ENCODE measurements at regions not wholly inside any gene's neighbourhood (a gene's known extent, or its start where the extent isn't known, plus 50 kb on each side); places are given as distances from the start of the nearest gene placed in this dataset.
A peak's percentile ranks its signal among the peaks of the same experiment; 100 is the strongest.

DNA sequence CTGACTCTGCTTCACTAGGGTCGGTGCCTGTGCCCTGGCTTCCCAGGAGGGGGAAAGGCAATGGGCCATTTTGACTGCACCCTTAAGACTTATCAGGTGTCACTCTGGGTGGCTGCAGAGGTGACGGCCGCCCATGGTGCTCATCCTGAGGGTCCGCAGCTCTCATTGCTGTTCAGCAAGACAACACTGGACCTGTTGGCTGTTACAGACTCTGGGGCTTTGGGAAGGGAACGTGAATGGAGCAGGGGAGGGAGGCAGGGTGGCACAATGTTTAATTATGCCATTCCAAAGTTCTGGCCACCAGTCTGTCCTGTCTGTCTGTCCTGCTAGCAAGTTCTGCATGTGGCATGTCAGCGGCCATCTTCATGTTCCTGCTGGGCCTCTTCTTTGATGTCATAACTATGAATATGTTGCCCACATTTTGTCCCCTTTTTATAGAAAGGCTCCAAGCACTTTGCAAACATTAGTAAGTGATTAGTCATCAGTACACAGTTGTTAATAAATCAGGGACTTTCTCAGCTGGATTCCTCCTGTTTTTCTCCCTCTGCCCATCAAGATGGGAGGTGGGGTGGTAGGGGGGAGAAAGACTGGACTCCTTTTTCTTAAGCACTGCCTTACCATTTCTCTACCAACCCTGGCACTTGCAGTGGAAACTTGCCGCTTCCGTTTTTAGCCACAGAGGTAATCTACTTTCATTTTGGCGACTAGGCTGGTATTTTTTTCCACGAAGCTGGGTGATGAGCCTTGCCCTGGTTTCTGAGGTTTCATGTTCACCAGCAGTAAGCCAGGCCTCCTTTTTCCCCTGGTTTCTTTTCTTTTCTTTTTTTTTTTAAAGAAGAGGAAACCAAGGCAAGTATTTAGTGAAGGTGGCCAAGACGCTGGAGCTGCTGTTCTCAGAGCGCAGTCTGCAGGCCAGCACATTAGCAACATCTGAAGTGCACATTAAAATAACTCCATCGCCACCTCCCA lies 88.6 kb upstream of the TRIM2 start:
- no peaks in the 10 kb centered on the region for H3K27me3 ChIP-seq (ENCODE audit: control insufficient read depth in 3 of 3, insufficient read depth in 3 of 3, low read length in 2 of 3)
- TF ChIP-seq, protein P1, sequence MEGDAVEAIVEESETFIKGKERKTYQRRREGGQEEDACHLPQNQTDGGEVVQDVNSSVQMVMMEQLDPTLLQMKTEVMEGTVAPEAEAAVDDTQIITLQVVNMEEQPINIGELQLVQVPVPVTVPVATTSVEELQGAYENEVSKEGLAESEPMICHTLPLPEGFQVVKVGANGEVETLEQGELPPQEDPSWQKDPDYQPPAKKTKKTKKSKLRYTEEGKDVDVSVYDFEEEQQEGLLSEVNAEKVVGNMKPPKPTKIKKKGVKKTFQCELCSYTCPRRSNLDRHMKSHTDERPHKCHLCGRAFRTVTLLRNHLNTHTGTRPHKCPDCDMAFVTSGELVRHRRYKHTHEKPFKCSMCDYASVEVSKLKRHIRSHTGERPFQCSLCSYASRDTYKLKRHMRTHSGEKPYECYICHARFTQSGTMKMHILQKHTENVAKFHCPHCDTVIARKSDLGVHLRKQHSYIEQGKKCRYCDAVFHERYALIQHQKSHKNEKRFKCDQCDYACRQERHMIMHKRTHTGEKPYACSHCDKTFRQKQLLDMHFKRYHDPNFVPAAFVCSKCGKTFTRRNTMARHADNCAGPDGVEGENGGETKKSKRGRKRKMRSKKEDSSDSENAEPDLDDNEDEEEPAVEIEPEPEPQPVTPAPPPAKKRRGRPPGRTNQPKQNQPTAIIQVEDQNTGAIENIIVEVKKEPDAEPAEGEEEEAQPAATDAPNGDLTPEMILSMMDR (IDR thresholded peaks at IDR 0.05; ENCODE audit: control extremely low read depth, extremely low read depth), result no peak
- DNase-seq (peak in 1 of 3 donors; percentile 13), ATAC-seq (ENCODE audit: insufficient read depth, low FRiP score) (peak; percentile 71)
- WGBS, 2 donors, result 50 to 52% methylated on average over 13 of the region's 13 CpGs
- H3K9me3 ChIP-seq (ENCODE audit: control insufficient read depth in 4 of 4, insufficient read depth in 3 of 4, low read length in 3 of 4), result no peaks in the 10 kb centered on the region
- H3K4me1 ChIP-seq (ENCODE audit: control insufficient read depth in 5 of 5, insufficient read depth in 5 of 5, low read length in 5 of 5), result peaks cover 0 to 9% (median 4%) of the 10 kb centered on the region in 5 donors
- no peak overlapping the region for H3K9ac ChIP-seq (ENCODE audit: insufficient read depth in 1 of 2, low read length in 2 of 2)
- H3K27ac ChIP-seq (ENCODE audit: low read depth in 1 of 2, low read length in 1 of 2), result peak overlapping the region in 1 of 2 donors; percentile 43
- no peak overlapping the region for H3K4me3 ChIP-seq
- H3K36me3 ChIP-seq (ENCODE audit: control insufficient read depth in 4 of 4, insufficient read depth in 4 of 4, low read length in 4 of 4), result no peaks in the 10 kb centered on the region

DNA sequence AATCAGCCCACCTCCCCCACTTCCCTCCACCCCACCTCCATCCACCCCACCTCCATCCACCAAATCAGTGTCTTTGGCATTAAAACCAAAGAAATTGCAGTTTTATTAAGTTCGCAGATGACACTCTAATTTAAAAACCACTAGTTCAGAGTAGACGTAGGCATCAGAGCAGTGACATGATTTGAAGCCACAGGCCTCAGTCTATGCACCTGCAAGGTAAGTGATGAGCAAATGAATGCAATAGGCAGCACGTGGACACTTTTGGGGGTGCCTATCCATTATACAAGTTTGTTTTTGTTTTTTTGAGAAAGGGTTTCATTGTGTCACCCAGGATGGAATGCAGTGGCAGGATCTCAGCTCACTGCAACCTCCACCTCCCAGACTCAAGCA lies 88.0 kb upstream of the TRIM2 start:
- 77% methylated on average over 3 of the region's 3 CpGs for WGBS, 2 donors
- Histone ChIP-seq H3K9me3 (ENCODE audit: control insufficient read depth in 4 of 4, insufficient read depth in 3 of 4, low read length in 3 of 4) (no peaks in the 10 kb centered on the region), H3K27me3 (ENCODE audit: control insufficient read depth in 3 of 3, insufficient read depth in 3 of 3, low read length in 2 of 3) (no peaks in the 10 kb centered on the region), H3K36me3 (ENCODE audit: control insufficient read depth in 4 of 4, insufficient read depth in 4 of 4, low read length in 4 of 4) (no peaks in the 10 kb centered on the region), H3K27ac (ENCODE audit: low read depth in 1 of 2, low read length in 1 of 2) (no peak overlapping the region), H3K4me1 (ENCODE audit: control insufficient read depth in 5 of 5, insufficient read depth in 5 of 5, low read length in 5 of 5) (peaks cover 0 to 9% (median 4%) of the 10 kb centered on the region in 5 donors), H3K9ac (ENCODE audit: insufficient read depth in 1 of 2, low read length in 2 of 2) (no peak overlapping the region), H3K4me3 (no peak overlapping the region)
- ATAC-seq (ENCODE audit: insufficient read depth, low FRiP score) (no peak), DNase-seq (no peak)
- TF ChIP-seq, protein P1 (IDR thresholded peaks at IDR 0.05; ENCODE audit: control extremely low read depth, extremely low read depth), result no peak

DNA sequence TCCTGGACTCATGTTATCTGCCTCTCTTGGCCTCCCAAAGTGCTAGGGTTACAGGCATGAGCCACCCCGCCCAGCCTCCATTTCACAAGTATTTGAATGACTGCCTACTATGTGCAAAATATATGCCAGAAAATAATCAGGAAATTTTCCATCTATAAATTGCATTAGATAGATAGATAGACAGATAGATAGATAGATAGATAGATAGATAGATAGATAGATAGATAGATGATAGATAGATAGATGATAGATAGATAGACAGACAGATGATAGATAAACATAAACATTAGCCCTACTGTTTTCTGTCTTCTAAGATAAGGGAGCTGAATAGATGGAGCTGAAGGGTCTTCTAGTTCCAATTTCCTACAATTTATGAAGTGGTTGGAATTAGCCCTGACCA lies 87.4 kb upstream of the TRIM2 start:
- WGBS, 2 donors, result 94 to 95% methylated on average over 1 of the region's 1 CpG
- Histone ChIP-seq H3K9ac (ENCODE audit: insufficient read depth in 1 of 2, low read length in 2 of 2) (no peak overlapping the region), H3K36me3 (ENCODE audit: control insufficient read depth in 4 of 4, insufficient read depth in 4 of 4, low read length in 4 of 4) (no peaks in the 10 kb centered on the region), H3K27me3 (ENCODE audit: control insufficient read depth in 3 of 3, insufficient read depth in 3 of 3, low read length in 2 of 3) (no peaks in the 10 kb centered on the region), H3K4me1 (ENCODE audit: control insufficient read depth in 5 of 5, insufficient read depth in 5 of 5, low read length in 5 of 5) (peaks cover 0 to 9% (median 4%) of the 10 kb centered on the region in 5 donors), H3K9me3 (ENCODE audit: control insufficient read depth in 4 of 4, insufficient read depth in 3 of 4, low read length in 3 of 4) (no peaks in the 10 kb centered on the region), H3K27ac (ENCODE audit: low read depth in 1 of 2, low read length in 1 of 2) (no peak overlapping the region), H3K4me3 (no peak overlapping the region)
- no peak for ATAC-seq (ENCODE audit: insufficient read depth, low FRiP score)
- no peak for DNase-seq
- TF ChIP-seq, protein P1 (IDR thresholded peaks at IDR 0.05; ENCODE audit: control extremely low read depth, extremely low read depth), result no peak
